ENCODE measurements at regions not wholly inside any gene's neighbourhood (a gene's known extent, or its start where the extent isn't known, plus 50 kb on each side); places are given as distances from the start of the nearest gene placed in this dataset.

- no peak overlapping the region for H3K4me3 ChIP-seq (ENCODE audit: low read depth, low read length)
- in situ Hi-C loops (cut with HindIII; ENCODE audit: low sequenced_read_pairs): no loop called here
- TF ChIP-seq CTCF (IDR thresholded peaks at IDR 0.05; ENCODE audit: low read depth, low read length, missing control alignments): no peak
- DNase-seq (ENCODE audit: low read depth): no peak
Measured at GRCh38 chr4:89590128-89590527, 246.8 kb downstream of the SNCA start.

GRCh38 chr4:89588421-89588820 lies 248.5 kb downstream of the SNCA start:
- H3K4me3 ChIP-seq (ENCODE audit: low read depth, low read length): no peak overlapping the region
- no peak for TF ChIP-seq CTCF (IDR thresholded peaks at IDR 0.05; ENCODE audit: low read depth, low read length, missing control alignments)
- in situ Hi-C loops (cut with HindIII; ENCODE audit: low sequenced_read_pairs): no loop called here
- no peak for DNase-seq (ENCODE audit: low read depth)

GRCh38 chr4:89587364-89587763 lies 249.6 kb downstream of the SNCA start:
- in situ Hi-C loops (cut with HindIII; ENCODE audit: low sequenced_read_pairs): no loop called here
- TF ChIP-seq CTCF (IDR thresholded peaks at IDR 0.05; ENCODE audit: low read depth, low read length, missing control alignments): no peak
- H3K4me3 ChIP-seq (ENCODE audit: low read depth, low read length): no peak overlapping the region
- DNase-seq (ENCODE audit: low read depth): no peak

- in situ Hi-C loops (cut with HindIII; ENCODE audit: low sequenced_read_pairs): no loop called here
Measured at GRCh38 chr4:89586864-89587263, 250.1 kb downstream of the SNCA start.

GRCh38 chr4:89586318-89586717 lies 250.6 kb downstream of the SNCA start:
- TF ChIP-seq CTCF (IDR thresholded peaks at IDR 0.05; ENCODE audit: low read depth, low read length, missing control alignments): no peak
- no peak overlapping the region for H3K4me3 ChIP-seq (ENCODE audit: low read depth, low read length)
- DNase-seq (ENCODE audit: low read depth): no peak
- in situ Hi-C loops (cut with HindIII; ENCODE audit: low sequenced_read_pairs): no loop called here

More at GRCh38 chr4:89586864-89587263, 250.1 kb downstream of the SNCA start:
- DNase-seq (ENCODE audit: low read depth): no peak
- H3K4me3 ChIP-seq (ENCODE audit: low read depth, low read length): no peak overlapping the region
- peak; percentile 29 for TF ChIP-seq CTCF (IDR thresholded peaks at IDR 0.05; ENCODE audit: low read depth, low read length, missing control alignments)

- DNase-seq (ENCODE audit: low read depth): no peak
- H3K4me3 ChIP-seq (ENCODE audit: low read depth, low read length): no peak overlapping the region
- in situ Hi-C loops (cut with HindIII; ENCODE audit: low sequenced_read_pairs): no loop called here
- TF ChIP-seq CTCF (IDR thresholded peaks at IDR 0.05; ENCODE audit: low read depth, low read length, missing control alignments): no peak
Measured at GRCh38 chr4:89582756-89583505, 254.0 kb downstream of the SNCA start.

All from astrocyte of the cerebellum (primary cell).